B cell (primary cell): ENCODE measurements at regions not wholly inside any gene's neighbourhood (a gene's known extent, or its start where the extent isn't known, plus 50 kb on each side); places are given as distances from the start of the nearest gene placed in this dataset.

Experiments
- ATAC-seq: fragments of 200-7000 bp; cut with Tn5 transposase; one replicate; pipeline ENCODE4 v1.10.0; 2021; ENCODE audit warnings: low read depth, mild to moderate bottlenecking, moderate number of reproducible peaks, moderate library complexity
- CTCF ChIA-PET: fragments of 350-600 bp; sonication (Branson Sonifier 250); formaldehyde crosslinking; loops from one replicate; lab custom pipeline; 2021; ENCODE audit warnings: antibody characterized with exemption, inconsistent platforms; lab: Charles Lee
- POLR2A ChIA-PET: fragments of 350-600 bp; sonication (Branson Sonifier 250); formaldehyde crosslinking; loops from one replicate; lab custom pipeline; 2021; ENCODE audit warnings: antibody characterized with exemption; lab: Charles Lee
- DNase-seq: peaks from one replicate; pipeline ENCODE4 v3.0.0; 2013
- H2AFZ ChIP-seq: 2 replicates; pipeline ENCODE4 v1.6.1; 2012; ENCODE audit warnings: mild to moderate bottlenecking, low read depth, low read length; ENCODE audit not compliant: insufficient read depth, poor library complexity, severe bottlenecking
- H3K27ac ChIP-seq, 2 donors: 1 replicate in 1 of 2; 2 replicates in 1 of 2; pipeline ENCODE4 v1.5.1; 2012 to 2013; ENCODE audit warnings: low read length in 2 of 2, mild to moderate bottlenecking in 2 of 2, moderate library complexity in 1 of 2
- H3K27me3 ChIP-seq, 4 experiments: fragments of 200-600 bp in 1 of 4; sonication (generic) in 1 of 4; replicated peaks in 1 of 4; 1 replicate in 2 of 4; 2 replicates in 2 of 4; pipeline versions ENCODE4 v1.6.1 to v1.7.0; 2013 to 2016; ENCODE audit warnings: low read length in 3 of 4, mild to moderate bottlenecking in 2 of 4, mixed read lengths in 1 of 4, moderate library complexity in 1 of 4; ENCODE audit not compliant: insufficient read depth in 4 of 4, control insufficient read depth in 3 of 4; ENCODE audit errors: control extremely low read depth in 1 of 4
- H3K36me3 ChIP-seq, 2 experiments: replicated peaks in 1 of 2; 1 replicate in 1 of 2; 2 replicates in 1 of 2; pipeline versions ENCODE4 v1.6.1 to v1.7.1; 2013; ENCODE audit warnings: low read length in 1 of 2; ENCODE audit not compliant: insufficient read depth in 2 of 2, control insufficient read depth in 1 of 2; ENCODE audit errors: control extremely low read depth in 1 of 2, extremely low read depth in 1 of 2
- H3K4me1 ChIP-seq, 2 donors: fragments of 200-600 bp in 1 of 2; sonication (generic) in 1 of 2; 1 replicate in 1 of 2; 2 replicates in 1 of 2; pipeline versions ENCODE4 v1.5.1 to v1.6.1; 2013 to 2017; ENCODE audit warnings: low read length in 2 of 2; ENCODE audit not compliant: control insufficient read depth in 2 of 2, insufficient read depth in 2 of 2
- H3K4me2 ChIP-seq: replicated peaks from 2 replicates; pipeline ENCODE3; 2012; ENCODE audit warnings: mild to moderate bottlenecking, low read depth, low read length; ENCODE audit not compliant: poor library complexity, severe bottlenecking
- H3K4me3 ChIP-seq, 5 experiments: fragments of 200-600 bp in 1 of 5; sonication (generic) in 1 of 5; 1 replicate in 3 of 5; 2 replicates in 2 of 5; pipeline versions ENCODE4 v1.5.1 to v1.7.0; 2011 to 2016; ENCODE audit warnings: low read length in 4 of 5, mild to moderate bottlenecking in 4 of 5, low read depth in 2 of 5, control low read depth in 1 of 5, moderate library complexity in 1 of 5; ENCODE audit not compliant: insufficient read depth in 1 of 5; ENCODE audit errors: control extremely low read depth in 1 of 5, extremely low read depth in 1 of 5
- H3K79me2 ChIP-seq: fragments of 200-600 bp; sonication (generic); one replicate; pipeline ENCODE4 v1.6.0; 2016; ENCODE audit warnings: low read length; ENCODE audit not compliant: control insufficient read depth, insufficient read depth
- H3K9ac ChIP-seq: fragments of 200-600 bp; sonication (generic); 2 replicates; pipeline ENCODE4 v1.6.1; 2017; ENCODE audit warnings: mild to moderate bottlenecking, low read length, moderate library complexity
- H3K9me3 ChIP-seq, 3 donors: one replicate each; pipeline versions ENCODE4 v1.6.1 to v1.7.1; 2013; ENCODE audit warnings: low read length in 2 of 3; ENCODE audit not compliant: control insufficient read depth in 2 of 3, insufficient read depth in 1 of 3; ENCODE audit errors: control extremely low read depth in 1 of 3
- H4K20me1 ChIP-seq: 2 replicates; pipeline ENCODE4 v1.6.0; 2012; ENCODE audit warnings: mild to moderate bottlenecking, low read length; ENCODE audit not compliant: insufficient read depth, control insufficient read depth, poor library complexity, severe bottlenecking
- H3K27ac Mint-ChIP-seq: one replicate; pipeline ENCODE4 v1.8.0; 2021; ENCODE audit warnings: mixed read lengths
- H3K27me3 Mint-ChIP-seq: one replicate; pipeline ENCODE4 v1.8.0; 2021; ENCODE audit warnings: mixed read lengths
- H3K4me1 Mint-ChIP-seq: one replicate; pipeline ENCODE4 v1.8.0; 2021; ENCODE audit warnings: mixed read lengths
- H3K4me3 Mint-ChIP-seq: one replicate; pipeline ENCODE4 v1.8.0; 2021; ENCODE audit warnings: mixed read lengths
- H3K9me3 Mint-ChIP-seq: one replicate; pipeline ENCODE4 v1.8.0; 2022; ENCODE audit warnings: mixed read lengths; ENCODE audit not compliant: insufficient read depth
- CTCF ChIP-seq: fragments of 200-600 bp; IDR thresholded peaks from one replicate; pipeline ENCODE4 v1.8.0; 2022; ENCODE audit warnings: antibody characterized with exemption, mild to moderate bottlenecking
- EZH2 ChIP-seq: IDR thresholded peaks from 2 replicates; pipeline ENCODE4 v1.6.1; 2012; ENCODE audit warnings: borderline replicate concordance, low read depth, mild to moderate bottlenecking, moderate library complexity, low read length; ENCODE audit not compliant: insufficient read depth, poor library complexity, severe bottlenecking
- WGBS: methylation state at CpG from one replicate; pipeline ENCODE4 v1.1.5; 2013; ENCODE audit warnings: missing lambda C conversion rate; ENCODE audit not compliant: insufficient coverage; 5-methylcytosine and 5-hydroxymethylcytosine counted together
- intact Hi-C: fragments of 100-400 bp; cut with micrococcal nuclease; formaldehyde crosslinking; loops from one replicate; pipeline ENCODE4 v1.10.0; 2022

GRCh38 chr2:173614265-173614930, 259.7 kb downstream of the CDCA7 start:
- ChIA-PET POLR2A (no interaction called here), CTCF (no interaction called here)
- Histone ChIP-seq H3K27ac (no peak overlapping the region), H3K4me3 (no peak overlapping the region), H4K20me1 (no peaks in the 10 kb centered on the region), H3K4me2 (no peak overlapping the region), H3K27me3 (peaks cover 0 to 1% (median 0%) of the 10 kb centered on the region in 4 experiments), H3K4me1 (no peaks in the 10 kb centered on the region), H3K36me3 (no peaks in the 10 kb centered on the region), H3K9me3 (no peaks in the 10 kb centered on the region), H2AFZ (no peak overlapping the region), H3K79me2 (no peaks in the 10 kb centered on the region), H3K9ac (no peak overlapping the region)
- no peak for ATAC-seq
- peaks cover 37% of the 10 kb centered on the region for H3K27me3 Mint-ChIP-seq
- WGBS, result 84% methylated on average over 4 of the region's 5 CpGs
- H3K4me3 Mint-ChIP-seq, result no peak overlapping the region
- no peak for DNase-seq
- no peaks in the 10 kb centered on the region for H3K4me1 Mint-ChIP-seq
- intact Hi-C loops, result no loop called here
- H3K27ac Mint-ChIP-seq, result no peak overlapping the region
- TF ChIP-seq EZH2 (no peak), CTCF (no peak)
- peaks cover 2% of the 10 kb centered on the region for H3K9me3 Mint-ChIP-seq

GRCh38 chr2:173623438-173624319, 269.0 kb downstream of the CDCA7 start:
- DNase-seq (no peak), ATAC-seq (no peak)
- Mint-ChIP-seq H3K4me1 (no peaks in the 10 kb centered on the region), H3K27ac (no peak overlapping the region), H3K27me3 (peaks cover 47% of the 10 kb centered on the region), H3K4me3 (no peak overlapping the region), H3K9me3 (peaks cover 3% of the 10 kb centered on the region)
- no peaks in the 10 kb centered on the region for H4K20me1 ChIP-seq
- H3K4me1 ChIP-seq, result no peaks in the 10 kb centered on the region
- POLR2A ChIA-PET, result no interaction called here
- intact Hi-C loops, result no loop called here
- H3K9ac ChIP-seq, result no peak overlapping the region
- peaks cover 0 to 6% (median 0%) of the 10 kb centered on the region in 3 donors for H3K9me3 ChIP-seq
- no peak overlapping the region for H3K4me3 ChIP-seq
- TF ChIP-seq CTCF (no peak), EZH2 (no peak)
- H3K27me3 ChIP-seq, result peaks cover 0 to 6% (median 0%) of the 10 kb centered on the region in 4 experiments
- 87% methylated on average over 5 of the region's 13 CpGs for WGBS
- H2AFZ ChIP-seq, result no peak overlapping the region
- H3K27ac ChIP-seq, result no peak overlapping the region
- H3K36me3 ChIP-seq, result no peaks in the 10 kb centered on the region
- H3K4me2 ChIP-seq, result no peak overlapping the region
- H3K79me2 ChIP-seq, result no peaks in the 10 kb centered on the region
- CTCF ChIA-PET, result no interaction called here
